Coronary artery (tissue), 2 donors: ENCODE measurements at regions not wholly inside any gene's neighbourhood (a gene's known extent, or its start where the extent isn't known, plus 50 kb on each side); places are given as distances from the start of the nearest gene placed in this dataset.

Experiments
- DNase-seq: peaks from one replicate; pipeline ENCODE4 v3.0.0-alpha.2; 2017; ENCODE audit warnings: low spot score
- H3K27ac ChIP-seq, 2 donors: fragments of 200-600 bp; sonication (generic); one replicate each; pipeline ENCODE4 v1.5.1; 2016 to 2019
- H3K4me3 ChIP-seq: fragments of 200-600 bp; sonication (generic); 2 replicates; pipeline ENCODE4 v1.5.1; 2016; ENCODE audit warnings: mild to moderate bottlenecking, moderate library complexity
- CTCF ChIP-seq: fragments of 200-600 bp; sonication (generic); IDR thresholded peaks from one replicate; pipeline ENCODE4 v1.5.1; 2019; ENCODE audit warnings: antibody characterized with exemption

- no peak for TF ChIP-seq CTCF
- no peak for DNase-seq
- Histone ChIP-seq H3K27ac (no peak overlapping the region), H3K4me3 (no peak overlapping the region)
Measured at GRCh38 chr15:47959617-47960413, 161.0 kb upstream of the SLC24A5 start.

DNA sequence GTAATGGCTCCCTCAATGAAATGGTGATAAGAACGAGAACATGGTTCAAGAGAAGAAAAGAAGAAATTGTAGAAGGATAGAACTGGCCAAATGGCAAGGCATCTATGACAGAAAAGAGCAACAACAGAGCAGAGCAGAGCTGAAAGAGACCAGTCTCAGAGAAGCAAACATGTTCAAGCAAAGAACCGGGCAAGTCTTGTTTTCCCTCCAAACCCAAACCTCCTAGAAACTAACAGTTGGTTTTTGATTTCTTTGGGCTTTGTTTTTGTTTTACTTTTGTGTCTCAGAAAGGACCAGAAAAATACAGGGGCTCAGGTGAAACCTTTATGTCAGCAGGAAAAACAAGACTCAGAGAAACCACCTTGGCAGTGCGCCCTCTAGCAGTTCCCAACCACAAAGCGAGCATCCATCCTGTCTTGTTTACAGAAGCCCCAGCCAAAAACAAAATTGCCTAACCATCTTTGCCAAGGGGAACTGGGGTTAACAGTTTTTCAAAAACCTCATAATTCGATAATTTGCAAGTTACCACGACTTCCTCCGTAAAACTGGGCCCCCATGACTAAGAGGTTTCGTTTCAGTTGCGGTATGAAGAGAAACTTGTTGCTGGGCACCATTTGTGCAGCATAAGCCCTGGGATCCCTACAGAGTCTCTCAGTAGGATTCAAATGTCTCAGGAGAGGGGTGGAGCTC, 159.2 kb upstream of the SLC24A5 start:
- H3K4me3 ChIP-seq = no peak overlapping the region
- no peak overlapping the region for H3K27ac ChIP-seq
- no peak for TF ChIP-seq CTCF
- no peak for DNase-seq

GRCh38 chr15:47963265-47963664, 157.5 kb upstream of the SLC24A5 start:
- no peak for DNase-seq
- no peak for TF ChIP-seq CTCF
- no peak overlapping the region for H3K27ac ChIP-seq
- no peak overlapping the region for H3K4me3 ChIP-seq

GRCh38 chr15:47964229-47964628, 156.6 kb upstream of the SLC24A5 start:
- no peak for TF ChIP-seq CTCF
- no peak for DNase-seq
- H3K27ac ChIP-seq = no peak overlapping the region
- no peak overlapping the region for H3K4me3 ChIP-seq

DNA sequence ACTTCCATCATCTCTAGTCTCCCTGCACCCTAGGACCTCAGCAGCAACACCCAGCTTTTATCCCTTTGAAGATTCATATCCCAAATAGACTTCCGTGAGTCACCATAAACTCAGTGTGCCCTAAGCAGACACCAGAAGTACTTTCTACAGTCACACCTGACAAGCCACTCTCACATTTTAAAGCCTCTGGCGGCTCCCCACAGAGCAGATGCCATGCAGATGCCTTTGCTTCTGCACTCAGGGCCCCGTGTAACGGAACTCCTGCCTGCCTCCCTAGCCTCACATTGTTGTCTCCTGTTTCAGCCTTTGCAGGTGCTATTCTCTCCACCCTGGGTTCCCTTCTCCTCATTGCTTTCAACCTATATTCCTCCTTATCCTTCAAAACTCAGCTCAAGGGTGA, 155.5 kb upstream of the SLC24A5 start:
- no peak for TF ChIP-seq CTCF
- Histone ChIP-seq H3K27ac (no peak overlapping the region), H3K4me3 (no peak overlapping the region)
- DNase-seq = no peak

DNA sequence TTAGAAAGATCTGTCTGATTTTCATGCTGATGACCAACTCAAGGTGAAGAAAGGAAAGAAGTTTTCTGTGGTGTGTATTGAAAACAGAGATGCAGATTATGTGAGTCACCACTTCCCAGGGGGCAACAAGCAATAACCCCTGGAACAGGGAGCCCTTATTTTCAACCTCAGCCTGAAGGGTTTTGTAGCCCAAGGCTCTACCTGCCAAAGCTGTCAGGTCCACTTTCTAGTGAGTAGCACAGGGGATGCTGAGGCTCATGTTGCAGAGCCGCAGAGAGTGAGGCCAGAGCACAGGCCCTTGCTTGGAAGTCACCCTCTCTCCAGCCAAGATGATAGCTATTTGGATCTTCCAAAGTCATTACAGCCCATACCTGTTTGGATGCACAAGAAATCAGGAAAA, 152.2 kb upstream of the SLC24A5 start:
- no peak overlapping the region for H3K27ac ChIP-seq
- no peak overlapping the region for H3K4me3 ChIP-seq
- no peak for DNase-seq
- no peak for TF ChIP-seq CTCF

DNA sequence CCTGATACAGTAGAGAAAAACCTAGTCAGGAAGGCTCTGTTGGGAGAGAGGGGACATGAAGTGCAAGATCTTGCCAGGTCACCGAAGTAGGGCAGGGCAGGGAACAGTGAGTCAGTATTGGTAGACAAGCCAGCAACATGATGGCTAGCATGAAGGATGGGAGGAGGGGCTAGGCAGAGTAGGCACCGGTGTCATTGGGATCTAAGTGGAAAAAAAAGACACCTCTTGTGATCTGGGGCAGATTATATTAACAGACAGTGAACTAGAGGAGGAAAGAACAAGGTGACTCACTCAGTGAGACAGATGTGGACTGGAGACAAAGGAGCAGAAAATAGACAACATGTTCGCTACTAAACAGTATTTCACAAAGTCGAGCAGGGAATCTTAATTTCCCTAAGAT, 149.2 kb upstream of the SLC24A5 start:
- H3K4me3 ChIP-seq = no peak overlapping the region
- no peak for TF ChIP-seq CTCF
- H3K27ac ChIP-seq = no peak overlapping the region
- DNase-seq = no peak
